WERI-Rb-1 (cell line): ENCODE measurements at regions not wholly inside any gene's neighbourhood (a gene's known extent, or its start where the extent isn't known, plus 50 kb on each side); places are given as distances from the start of the nearest gene placed in this dataset.

Source experiments
- DNase-seq: peaks from one replicate; pipeline ENCODE4 v3.0.0-alpha.2; 2020
- H3K27ac ChIP-seq: fragments of 250-450 bp; sonication (Bioruptor Pico); 2 replicates; pipeline ENCODE4 v1.5.1; 2020; ENCODE audit warnings: mild to moderate bottlenecking, moderate library complexity
- H3K27me3 ChIP-seq: fragments of 250-450 bp; sonication (Bioruptor Pico); 2 replicates; pipeline ENCODE4 v1.5.1; 2021; ENCODE audit warnings: mild to moderate bottlenecking, low read depth, moderate library complexity; ENCODE audit not compliant: insufficient read depth, severe bottlenecking
- H3K36me3 ChIP-seq: fragments of 250-450 bp; sonication (Bioruptor Pico); 2 replicates; pipeline ENCODE4 v1.5.1; 2020; ENCODE audit warnings: mild to moderate bottlenecking, moderate library complexity
- H3K4me3 ChIP-seq: 2 replicates; pipeline ENCODE4 v1.5.1; 2011; ENCODE audit warnings: low read depth, mild to moderate bottlenecking, control low read depth, low read length
- H3K9me3 ChIP-seq: fragments of 250-450 bp; sonication (Bioruptor Pico); 2 replicates; pipeline ENCODE4 v1.5.1; 2021; ENCODE audit warnings: mild to moderate bottlenecking, moderate library complexity; ENCODE audit not compliant: severe bottlenecking
- CTCF ChIP-seq: IDR thresholded peaks from 2 replicates; pipeline ENCODE4 v1.5.1; 2011; ENCODE audit warnings: low read depth, mild to moderate bottlenecking, control low read depth, inconsistent platforms, low read length

- peaks cover 2% of the 10 kb centered on the region for H3K9me3 ChIP-seq
- peak; percentile 87 for TF ChIP-seq CTCF
- H3K27ac ChIP-seq, result no peak overlapping the region
- H3K4me3 ChIP-seq, result peak overlapping the region; percentile 34
- H3K27me3 ChIP-seq, result peaks cover 94% of the 10 kb centered on the region
- DNase-seq, result peak; percentile 76
- no peaks in the 10 kb centered on the region for H3K36me3 ChIP-seq
Measured at GRCh38 chr5:2038321-2039179, 155.8 kb upstream of the IRX4 start.

GRCh38 chr5:2036885-2037284 lies 154.2 kb upstream of the IRX4 start:
- Histone ChIP-seq H3K36me3 (no peaks in the 10 kb centered on the region), H3K9me3 (peaks cover 9% of the 10 kb centered on the region), H3K27me3 (peaks cover 95% of the 10 kb centered on the region), H3K4me3 (no peak overlapping the region), H3K27ac (no peak overlapping the region)
- DNase-seq, result no peak
- TF ChIP-seq CTCF, result no peak

- no peak for TF ChIP-seq CTCF
- H3K4me3 ChIP-seq, result no peak overlapping the region
- peaks cover 98% of the 10 kb centered on the region for H3K27me3 ChIP-seq
- no peak overlapping the region for H3K27ac ChIP-seq
- DNase-seq, result no peak
- peaks cover 13% of the 10 kb centered on the region for H3K9me3 ChIP-seq
- no peaks in the 10 kb centered on the region for H3K36me3 ChIP-seq
Measured at GRCh38 chr5:2032432-2032831, 149.7 kb upstream of the IRX4 start.

GRCh38 chr5:2031581-2031980 lies 148.9 kb upstream of the IRX4 start:
- Histone ChIP-seq H3K9me3 (peaks cover 13% of the 10 kb centered on the region), H3K27me3 (peaks cover 98% of the 10 kb centered on the region), H3K36me3 (no peaks in the 10 kb centered on the region), H3K27ac (no peak overlapping the region), H3K4me3 (no peak overlapping the region)
- DNase-seq, result no peak
- no peak for TF ChIP-seq CTCF

- DNase-seq, result no peak
- Histone ChIP-seq H3K36me3 (no peaks in the 10 kb centered on the region), H3K27ac (no peak overlapping the region), H3K27me3 (peaks cover 98% of the 10 kb centered on the region), H3K9me3 (peaks cover 13% of the 10 kb centered on the region), H3K4me3 (no peak overlapping the region)
- TF ChIP-seq CTCF, result no peak
Measured at GRCh38 chr5:2030131-2030530, 147.4 kb upstream of the IRX4 start.

- no peak for DNase-seq
- Histone ChIP-seq H3K27me3 (peaks cover 98% of the 10 kb centered on the region), H3K27ac (no peak overlapping the region), H3K9me3 (peaks cover 13% of the 10 kb centered on the region), H3K4me3 (no peak overlapping the region), H3K36me3 (no peaks in the 10 kb centered on the region)
- no peak for TF ChIP-seq CTCF
Measured at GRCh38 chr5:2029206-2029605, 146.5 kb upstream of the IRX4 start.
